Tibial artery (tissue), 4 donors: ENCODE measurements at regions not wholly inside any gene's neighbourhood (a gene's known extent, or its start where the extent isn't known, plus 50 kb on each side); places are given as distances from the start of the nearest gene placed in this dataset.

Experiments used
- DNase-seq, 2 donors: peaks; one replicate each; pipeline ENCODE4 v3.0.0-alpha.2; 2019
- H3K27ac ChIP-seq, 2 donors: fragments of 200-600 bp; sonication (generic) in 1 of 2; 1 replicate in 1 of 2; 2 replicates in 1 of 2; pipeline ENCODE4 v1.5.1; 2018 to 2019; ENCODE audit warnings: mild to moderate bottlenecking in 1 of 2
- H3K27me3 ChIP-seq, 2 donors: fragments of 200-600 bp; sonication (generic) in 1 of 2; one replicate each; pipeline versions ENCODE4 v1.5.1 to v1.6.0; 2016 to 2019
- H3K36me3 ChIP-seq, 3 donors: fragments of 200-600 bp; sonication (generic) in 2 of 3; one replicate each; pipeline ENCODE4 v1.5.1; 2016 to 2019; ENCODE audit warnings: mild to moderate bottlenecking in 2 of 3
- H3K4me1 ChIP-seq, 4 donors: fragments of 200-600 bp; sonication (generic) in 2 of 4; 1 replicate in 3 of 4; 2 replicates in 1 of 4; pipeline ENCODE4 v1.5.1; 2016 to 2019
- H3K4me3 ChIP-seq, 2 donors: fragments of 200-600 bp; sonication (generic) in 1 of 2; 1 replicate in 1 of 2; 2 replicates in 1 of 2; pipeline ENCODE4 v1.5.1; 2018 to 2019; ENCODE audit warnings: mild to moderate bottlenecking in 2 of 2
- H3K9me3 ChIP-seq, 3 donors: fragments of 200-600 bp; sonication (generic) in 1 of 3; one replicate each; pipeline ENCODE4 v1.5.1; 2016 to 2019
- CTCF ChIP-seq, 2 experiments: fragments of 200-600 bp in 1 of 2; fragments of 450-650 bp in 1 of 2; IDR thresholded peaks; one replicate each; pipeline ENCODE4 v1.5.1; 2017 to 2019; ENCODE audit warnings: antibody characterized with exemption in 2 of 2, mild to moderate bottlenecking in 1 of 2, moderate library complexity in 1 of 2
- intact Hi-C: fragments of 100-400 bp; cut with DNase I; formaldehyde crosslinking; loops from one replicate; pipeline ENCODE4 v1.15.0; 2023; ENCODE audit warnings: low total_unique reads

GRCh38 chr14:53605562-53605961, 351.1 kb downstream of the BMP4 start:
- Histone ChIP-seq H3K9me3 (no peaks in the 10 kb centered on the region), H3K4me3 (no peak overlapping the region), H3K27ac (no peak overlapping the region), H3K27me3 (no peaks in the 10 kb centered on the region), H3K36me3 (no peaks in the 10 kb centered on the region), H3K4me1 (no peaks in the 10 kb centered on the region)
- TF ChIP-seq CTCF (IDR thresholded peaks at IDR 0.05) = no peak
- no peak for DNase-seq
- intact Hi-C loops = no loop called here

- Histone ChIP-seq H3K4me3 (no peak overlapping the region), H3K27ac (no peak overlapping the region), H3K27me3 (no peaks in the 10 kb centered on the region), H3K4me1 (no peaks in the 10 kb centered on the region), H3K9me3 (no peaks in the 10 kb centered on the region), H3K36me3 (no peaks in the 10 kb centered on the region)
- DNase-seq = no peak
- intact Hi-C loops = no loop called here
- TF ChIP-seq CTCF (IDR thresholded peaks at IDR 0.05) = no peak
These were observed 352.6 kb downstream of the BMP4 start for GRCh38 chr14:53603994-53604393.

- DNase-seq = no peak
- Histone ChIP-seq H3K27me3 (no peaks in the 10 kb centered on the region), H3K27ac (no peak overlapping the region), H3K36me3 (no peaks in the 10 kb centered on the region), H3K9me3 (no peaks in the 10 kb centered on the region), H3K4me1 (no peaks in the 10 kb centered on the region), H3K4me3 (no peak overlapping the region)
- intact Hi-C loops = no loop called here
- no peak for TF ChIP-seq CTCF (IDR thresholded peaks at IDR 0.05)
These were observed 355.2 kb downstream of the BMP4 start for GRCh38 chr14:53601409-53601808.

GRCh38 chr14:53599221-53599945, 357.2 kb downstream of the BMP4 start:
- H3K36me3 ChIP-seq = no peaks in the 10 kb centered on the region
- no peak for DNase-seq
- H3K27me3 ChIP-seq = no peaks in the 10 kb centered on the region
- H3K4me1 ChIP-seq = no peaks in the 10 kb centered on the region
- no peaks in the 10 kb centered on the region for H3K9me3 ChIP-seq
- intact Hi-C loops = no loop called here
- H3K27ac ChIP-seq = no peak overlapping the region
- H3K4me3 ChIP-seq = no peak overlapping the region
- TF ChIP-seq CTCF (IDR thresholded peaks at IDR 0.05) = no peak

- intact Hi-C loops = no loop called here
- DNase-seq = no peak
- no peaks in the 10 kb centered on the region for H3K4me1 ChIP-seq
These were observed 359.6 kb downstream of the BMP4 start for GRCh38 chr14:53596853-53597525.

More at GRCh38 chr14:53596853-53597525, 359.6 kb downstream of the BMP4 start:
- Histone ChIP-seq H3K36me3 (no peaks in the 10 kb centered on the region), H3K9me3 (no peaks in the 10 kb centered on the region), H3K4me3 (no peak overlapping the region), H3K27ac (no peak overlapping the region), H3K27me3 (no peaks in the 10 kb centered on the region)
- TF ChIP-seq CTCF (IDR thresholded peaks at IDR 0.05) = no peak
